HepG2 (cell line): ENCODE measurements at regions not wholly inside any gene's neighbourhood (a gene's known extent, or its start where the extent isn't known, plus 50 kb on each side); places are given as distances from the start of the nearest gene placed in this dataset.

Experiments
- ATAC-seq: fragments of 200-7000 bp; cut with Tn5 transposase; 3 replicates; pipeline ENCODE4 v1.9.1; 2020; ENCODE audit warnings: mild to moderate bottlenecking, moderate library complexity
- BruUV-seq: library from RNA; stranded (reverse); fragments of 400-500 nt; replicated peaks from 2 replicates; lab custom pipeline; 2021; lab: Mats Ljungman, UMichigan
- CTCF ChIA-PET: fragments of 300-600 bp; formaldehyde crosslinking; extraction: SDS; loops from one replicate; lab custom pipeline; 2021; ENCODE audit warnings: low total read pairs, inconsistent platforms, low intra/inter-chr PET ratio; lab: Yijun Ruan, JAX
- POLR2A ChIA-PET: fragments of 350-600 bp; sonication (Branson Sonifier 250); formaldehyde crosslinking; loops from one replicate; lab custom pipeline; 2020; ENCODE audit warnings: antibody characterized with exemption, inconsistent platforms; lab: Yijun Ruan, JAX
- DNase-seq: peaks from one replicate; pipeline ENCODE4 v3.0.0-alpha.2; 2015; ENCODE audit warnings: low spot score
- FAIRE-seq: peaks from 3 replicates; lab custom pipeline; 2011; peaks lifted over from hg19 to GRCh38; lab: Jason Lieb, UNC
- H2AFZ ChIP-seq: one replicate; pipeline ENCODE4 v1.6.1; 2011; ENCODE audit warnings: low read length, inconsistent platforms
- H3K27ac ChIP-seq: fragments of 300-600 bp; 3 replicates; pipeline ENCODE4 v1.8.0; 2011; ENCODE audit warnings: mixed run types, mild to moderate bottlenecking, mixed read lengths, low read length, inconsistent platforms; ENCODE audit not compliant: insufficient read depth; ENCODE audit errors: extremely low read length
- H3K27me3 ChIP-seq, 2 experiments: fragments of 200-600 bp in 1 of 2; 2 replicates in 1 of 2; 3 replicates in 1 of 2; pipeline versions ENCODE4 v1.6.0 to v1.8.0; 2011; ENCODE audit warnings: low read length in 2 of 2, mild to moderate bottlenecking in 2 of 2, moderate library complexity in 2 of 2, inconsistent platforms in 1 of 2; ENCODE audit not compliant: insufficient read depth in 2 of 2, control insufficient read depth in 1 of 2
- H3K36me3 ChIP-seq, 2 experiments: fragments of 200-600 bp in 1 of 2; replicated peaks in 1 of 2; 2 replicates in 1 of 2; 3 replicates in 1 of 2; pipeline versions ENCODE4 v1.5.1 to v1.8.0; 2011; ENCODE audit warnings: low read length in 2 of 2, inconsistent platforms in 1 of 2; ENCODE audit not compliant: insufficient read depth in 2 of 2, control insufficient read depth in 1 of 2
- H3K4me1 ChIP-seq: 2 replicates; pipeline ENCODE4 v1.5.1; 2012; ENCODE audit warnings: low read length, inconsistent platforms; ENCODE audit not compliant: insufficient read depth
- H3K4me2 ChIP-seq: 2 replicates; pipeline ENCODE4 v1.6.0; 2011; ENCODE audit warnings: low read depth, low read length, inconsistent platforms
- H3K4me3 ChIP-seq, 3 experiments: fragments of 200-600 bp in 1 of 3; sonication (generic), shearing (Covaris generic) in 1 of 3; replicated peaks in 1 of 3; 2 replicates each; pipeline ENCODE4 v1.5.1; 2011 to 2016; ENCODE audit warnings: low read length in 3 of 3, inconsistent platforms in 2 of 3, low read depth in 2 of 3, mild to moderate bottlenecking in 2 of 3, control low read depth in 1 of 3, mixed read lengths in 1 of 3; ENCODE audit not compliant: insufficient read depth in 1 of 3
- H3K79me2 ChIP-seq: one replicate; pipeline ENCODE4 v1.6.1; 2011; ENCODE audit warnings: low read length, inconsistent platforms; ENCODE audit not compliant: insufficient read depth
- H3K9ac ChIP-seq: 2 replicates; pipeline ENCODE4 v1.6.0; 2011; ENCODE audit warnings: mild to moderate bottlenecking, low read depth, low read length, inconsistent platforms; ENCODE audit not compliant: insufficient read depth
- H3K9me3 ChIP-seq: 2 replicates; pipeline ENCODE4 v1.5.1; 2012; ENCODE audit warnings: mild to moderate bottlenecking, low read length
- H4K20me1 ChIP-seq: 2 replicates; pipeline ENCODE4 v1.6.0; 2011; ENCODE audit warnings: inconsistent platforms, mild to moderate bottlenecking, low read length, moderate library complexity; ENCODE audit not compliant: insufficient read depth
- FLYWCH1 ChIP-seq: sonication (generic); formaldehyde crosslinking; IDR thresholded peaks from 2 replicates; pipeline ENCODE4 v1.8.1; 2023; ENCODE audit warnings: mild to moderate bottlenecking, missing genetic modification reagents
- GTF3A ChIP-seq: sonication (generic); formaldehyde crosslinking; conservative IDR thresholded peaks from 2 replicates; pipeline ENCODE4 v1.4.0; 2020; ENCODE audit warnings: mild to moderate bottlenecking, missing genetic modification reagents
- MTF2 ChIP-seq: sonication (generic); formaldehyde crosslinking; IDR thresholded peaks from 2 replicates; pipeline ENCODE4 v1.5.0; 2020; ENCODE audit warnings: missing genetic modification reagents, borderline replicate concordance
- PAXIP1 ChIP-seq: sonication (generic); formaldehyde crosslinking; conservative IDR thresholded peaks from 2 replicates; pipeline ENCODE4 v1.4.0; 2020; ENCODE audit warnings: mild to moderate bottlenecking, missing genetic modification reagents, moderate library complexity
- SATB2 ChIP-seq: sonication (generic); formaldehyde crosslinking; IDR thresholded peaks from 2 replicates; pipeline ENCODE4 v1.5.0; 2020; ENCODE audit warnings: missing genetic modification reagents
- SNRNP70 ChIP-seq: fragments of 200-400 bp; formaldehyde crosslinking; IDR thresholded peaks from 2 replicates; pipeline ENCODE4 v1.6.1; 2017; ENCODE audit warnings: mild to moderate bottlenecking, low read depth, low read length, moderate library complexity
- ZBTB3 ChIP-seq: sonication (generic); formaldehyde crosslinking; IDR thresholded peaks from 2 replicates; pipeline ENCODE4 v1.4.0; 2020; ENCODE audit warnings: low read depth, mild to moderate bottlenecking, moderate library complexity, missing genetic modification reagents, borderline replicate concordance
- ZNF18 ChIP-seq: sonication (generic); formaldehyde crosslinking; IDR thresholded peaks from 2 replicates; pipeline ENCODE4 v1.8.0; 2022; ENCODE audit warnings: mild to moderate bottlenecking, missing genetic modification reagents; ENCODE audit not compliant: insufficient replicate concordance
- WGBS: methylation state at CpG from one replicate; pipeline ENCODE4 v1.1.6; 2017; ENCODE audit warnings: low lambda C conversion rate; 5-methylcytosine and 5-hydroxymethylcytosine counted together
- in situ Hi-C: cut with HindIII; loops from 2 replicates; pipeline ENCODE4 v1.10.0; 2017; ENCODE audit warnings: low pct_unique_long_range_greater_than_20kb; ENCODE audit not compliant: extremely low pct_ligation_motif_present
- intact Hi-C: fragments of 100-400 bp; cut with micrococcal nuclease; formaldehyde crosslinking; loops from one replicate; pipeline ENCODE4 v1.10.0; 2022; ENCODE audit not compliant: unreplicated experiment

- in situ Hi-C loops = no loop called here
- no TSS peak for BruUV-seq
- Histone ChIP-seq H3K36me3 (no peaks in the 10 kb centered on the region), H3K9me3 (no peaks in the 10 kb centered on the region), H3K4me1 (no peaks in the 10 kb centered on the region), H3K4me2 (no peak overlapping the region), H3K9ac (no peak overlapping the region), H4K20me1 (no peaks in the 10 kb centered on the region), H2AFZ (no peak overlapping the region), H3K27ac (no peak overlapping the region), H3K27me3 (no peaks in the 10 kb centered on the region), H3K4me3 (no peak overlapping the region), H3K79me2 (no peaks in the 10 kb centered on the region)
- DNase-seq (no peak), ATAC-seq (no peak), FAIRE-seq (no peak)
- POLR2A ChIA-PET = no interaction called here
- CTCF ChIA-PET = no interaction called here
- intact Hi-C loops = no loop called here
- TF ChIP-seq ZNF18 = no peak
- no peak for TF ChIP-seq FLYWCH1 (CRISPR knock-in tag)
- TF ChIP-seq PAXIP1 (CRISPR knock-in tag) = no peak
- no peak for TF ChIP-seq ZBTB3 (CRISPR knock-in tag)
- no peak for TF ChIP-seq GTF3A (CRISPR knock-in tag)
- TF ChIP-seq SATB2 = no peak
- no peak for TF ChIP-seq MTF2
- TF ChIP-seq SNRNP70 = no peak
- 25% methylated on average over 12 of the region's 12 CpGs for WGBS
These were observed 228.1 kb upstream of the TRIB2 start for GRCh38 chr2:12488352-12489318.
